Ishikawa (cell line): ENCODE measurements at regions not wholly inside any gene's neighbourhood (a gene's known extent, or its start where the extent isn't known, plus 50 kb on each side); places are given as distances from the start of the nearest gene placed in this dataset.

Experiments
- CEBPB ChIP-seq: IDR thresholded peaks from 2 replicates; pipeline ENCODE4 v1.6.1; 2012
- CREB1 ChIP-seq: IDR thresholded peaks from 2 replicates; pipeline ENCODE4 v1.6.1; 2012; ENCODE audit warnings: low read depth
- EGR1 ChIP-seq: IDR thresholded peaks from 2 replicates; pipeline ENCODE4 v1.6.1; 2012
- EP300 ChIP-seq: IDR thresholded peaks from 2 replicates; pipeline ENCODE4 v1.6.1; 2012; ENCODE audit warnings: borderline replicate concordance
- FOXM1 ChIP-seq: IDR thresholded peaks from 2 replicates; pipeline ENCODE4 v1.6.1; 2012; ENCODE audit warnings: low read depth, borderline replicate concordance
- MAX ChIP-seq: IDR thresholded peaks from 2 replicates; pipeline ENCODE4 v1.6.1; 2012
- NFIC ChIP-seq: IDR thresholded peaks from 2 replicates; pipeline ENCODE4 v1.6.1; 2012
- RAD21 ChIP-seq: IDR thresholded peaks from 2 replicates; pipeline ENCODE4 v1.6.1; 2012; ENCODE audit warnings: low read depth
- REST ChIP-seq: IDR thresholded peaks from 2 replicates; pipeline ENCODE4 v1.6.1; 2012; ENCODE audit warnings: low read depth, mild to moderate bottlenecking
- TAF1 ChIP-seq: IDR thresholded peaks from 2 replicates; pipeline ENCODE4 v1.6.1; 2012; ENCODE audit warnings: low read depth, mild to moderate bottlenecking
- TCF12 ChIP-seq: IDR thresholded peaks from 2 replicates; pipeline ENCODE4 v1.6.1; 2012; ENCODE audit warnings: low read depth
- TEAD4 ChIP-seq: IDR thresholded peaks from 2 replicates; pipeline ENCODE4 v1.6.1; 2012
- USF1 ChIP-seq: IDR thresholded peaks from 2 replicates; pipeline ENCODE4 v1.6.1; 2012
- YY1 ChIP-seq: IDR thresholded peaks from 2 replicates; pipeline ENCODE4 v1.6.1; 2012; ENCODE audit warnings: low read depth
- ZBTB7A ChIP-seq: IDR thresholded peaks from 2 replicates; pipeline ENCODE4 v1.6.1; 2012; ENCODE audit warnings: low read depth

- no peak for TF ChIP-seq NFIC
- TF ChIP-seq TAF1 = no peak
- no peak for TF ChIP-seq RAD21
- no peak for TF ChIP-seq ZBTB7A
- TF ChIP-seq EGR1 = no peak
- no peak for TF ChIP-seq FOXM1
- TF ChIP-seq USF1 = no peak
- no peak for TF ChIP-seq EP300
- TF ChIP-seq TCF12 = no peak
Observed at GRCh38 chr2:133842446-133842845, 274.2 kb upstream of the NCKAP5 start.

GRCh38 chr2:133843091-133843490 is 274.8 kb upstream of the NCKAP5 start:
- TF ChIP-seq RAD21 (no peak), REST (no peak), CREB1 (no peak), NFIC (no peak), TCF12 (no peak), YY1 (no peak)

- TF ChIP-seq TAF1 = no peak
- no peak for TF ChIP-seq YY1
- TF ChIP-seq CEBPB = no peak
- TF ChIP-seq MAX = no peak
- no peak for TF ChIP-seq TCF12
- no peak for TF ChIP-seq ZBTB7A
- no peak for TF ChIP-seq CREB1
- TF ChIP-seq REST = no peak
- TF ChIP-seq FOXM1 = no peak
- no peak for TF ChIP-seq EGR1
- no peak for TF ChIP-seq USF1
Observed at GRCh38 chr2:133843551-133843950, 275.3 kb upstream of the NCKAP5 start.

GRCh38 chr2:133844214-133844892 is 276.1 kb upstream of the NCKAP5 start:
- peak; percentile 89 for TF ChIP-seq RAD21
- TF ChIP-seq EP300 = no peak

GRCh38 chr2:133846476-133846875 is 278.2 kb upstream of the NCKAP5 start:
- TF ChIP-seq TAF1 (no peak), USF1 (no peak), TEAD4 (no peak), RAD21 (no peak), REST (no peak), CREB1 (no peak), YY1 (no peak), FOXM1 (no peak), EGR1 (no peak), ZBTB7A (no peak)
